ENCODE measurements at regions not wholly inside any gene's neighbourhood (a gene's known extent, or its start where the extent isn't known, plus 50 kb on each side); places are given as distances from the start of the nearest gene placed in this dataset.

DNA sequence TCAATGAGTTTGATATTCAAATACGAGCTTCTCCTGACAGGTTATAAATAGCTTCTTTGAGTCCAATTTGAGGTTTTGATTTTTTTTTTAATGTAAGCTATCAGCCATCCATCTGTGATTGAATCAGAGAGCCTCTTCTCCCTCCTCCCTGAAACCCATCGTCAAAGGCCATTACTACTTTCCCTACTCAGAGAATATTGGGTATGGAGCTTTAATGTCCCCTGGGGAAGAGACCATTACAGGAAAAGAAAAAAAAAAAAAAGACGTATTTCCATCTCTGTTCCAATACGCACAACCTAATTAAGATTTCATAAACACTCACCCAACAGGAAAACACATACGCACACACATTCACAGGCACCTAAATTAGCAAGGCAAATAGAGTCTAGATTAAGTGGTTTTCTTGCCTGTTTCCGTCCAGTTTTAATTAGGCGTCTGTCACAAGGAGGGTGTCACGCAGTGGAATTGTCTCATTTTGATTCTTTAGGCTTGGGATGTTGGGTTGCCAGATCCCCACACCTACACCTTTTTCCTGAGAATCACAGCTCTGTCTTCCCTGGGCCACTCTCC, 194.3 kb upstream of the RPL38 start:
- DNase-seq (no peak), ATAC-seq (no peak)
- Histone ChIP-seq H3K36me3 (no peaks in the 10 kb centered on the region), H3K27ac (no peak overlapping the region), H3K4me1 (no peaks in the 10 kb centered on the region), H3K9me3 (no peaks in the 10 kb centered on the region), H3K27me3 (no peaks in the 10 kb centered on the region), H3K4me3 (no peak overlapping the region)
- no peak for TF ChIP-seq POLR2A (IDR thresholded peaks at IDR 0.05)
- TF ChIP-seq, protein P1, sequence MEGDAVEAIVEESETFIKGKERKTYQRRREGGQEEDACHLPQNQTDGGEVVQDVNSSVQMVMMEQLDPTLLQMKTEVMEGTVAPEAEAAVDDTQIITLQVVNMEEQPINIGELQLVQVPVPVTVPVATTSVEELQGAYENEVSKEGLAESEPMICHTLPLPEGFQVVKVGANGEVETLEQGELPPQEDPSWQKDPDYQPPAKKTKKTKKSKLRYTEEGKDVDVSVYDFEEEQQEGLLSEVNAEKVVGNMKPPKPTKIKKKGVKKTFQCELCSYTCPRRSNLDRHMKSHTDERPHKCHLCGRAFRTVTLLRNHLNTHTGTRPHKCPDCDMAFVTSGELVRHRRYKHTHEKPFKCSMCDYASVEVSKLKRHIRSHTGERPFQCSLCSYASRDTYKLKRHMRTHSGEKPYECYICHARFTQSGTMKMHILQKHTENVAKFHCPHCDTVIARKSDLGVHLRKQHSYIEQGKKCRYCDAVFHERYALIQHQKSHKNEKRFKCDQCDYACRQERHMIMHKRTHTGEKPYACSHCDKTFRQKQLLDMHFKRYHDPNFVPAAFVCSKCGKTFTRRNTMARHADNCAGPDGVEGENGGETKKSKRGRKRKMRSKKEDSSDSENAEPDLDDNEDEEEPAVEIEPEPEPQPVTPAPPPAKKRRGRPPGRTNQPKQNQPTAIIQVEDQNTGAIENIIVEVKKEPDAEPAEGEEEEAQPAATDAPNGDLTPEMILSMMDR (IDR thresholded peaks at IDR 0.05), result no peak
- WGBS (ENCODE audit: insufficient coverage, low coverage, low lambda C conversion rate, missing lambda C conversion rate), result 47% methylated on average over 8 of the region's 8 CpGs
- intact Hi-C loops (cut with DNase I), result no loop called here

DNA sequence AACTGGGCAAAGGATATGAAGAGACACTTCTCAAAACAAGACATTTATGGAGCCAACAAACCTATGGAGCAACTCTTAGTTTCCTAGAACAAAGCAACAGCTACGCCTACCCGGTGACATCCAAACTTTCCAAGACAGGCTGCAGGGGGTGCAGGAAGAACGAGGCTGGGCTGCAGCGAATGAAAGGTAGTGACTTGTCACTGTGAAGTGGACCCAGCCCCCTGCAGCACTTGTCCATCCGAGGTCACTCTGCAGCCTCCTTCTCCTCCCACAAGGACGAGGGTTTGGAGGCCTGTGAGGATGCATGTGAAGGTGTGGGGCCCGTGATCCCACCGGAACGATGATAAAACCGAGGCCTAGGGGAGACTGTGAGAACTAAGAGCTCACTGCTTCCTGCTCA, 192.6 kb upstream of the RPL38 start:
- 42% methylated on average over 8 of the region's 10 CpGs for WGBS (ENCODE audit: insufficient coverage, low coverage, low lambda C conversion rate, missing lambda C conversion rate)
- TF ChIP-seq, protein P1 (IDR thresholded peaks at IDR 0.05), result no peak
- no peak for TF ChIP-seq POLR2A (IDR thresholded peaks at IDR 0.05)
- intact Hi-C loops (cut with DNase I), result no loop called here
- H3K9me3 ChIP-seq, result no peaks in the 10 kb centered on the region
- H3K36me3 ChIP-seq, result no peaks in the 10 kb centered on the region
- no peak for ATAC-seq
- DNase-seq, result no peak
- H3K4me3 ChIP-seq, result no peak overlapping the region
- no peak overlapping the region for H3K27ac ChIP-seq
- no peaks in the 10 kb centered on the region for H3K27me3 ChIP-seq
- no peaks in the 10 kb centered on the region for H3K4me1 ChIP-seq

DNA sequence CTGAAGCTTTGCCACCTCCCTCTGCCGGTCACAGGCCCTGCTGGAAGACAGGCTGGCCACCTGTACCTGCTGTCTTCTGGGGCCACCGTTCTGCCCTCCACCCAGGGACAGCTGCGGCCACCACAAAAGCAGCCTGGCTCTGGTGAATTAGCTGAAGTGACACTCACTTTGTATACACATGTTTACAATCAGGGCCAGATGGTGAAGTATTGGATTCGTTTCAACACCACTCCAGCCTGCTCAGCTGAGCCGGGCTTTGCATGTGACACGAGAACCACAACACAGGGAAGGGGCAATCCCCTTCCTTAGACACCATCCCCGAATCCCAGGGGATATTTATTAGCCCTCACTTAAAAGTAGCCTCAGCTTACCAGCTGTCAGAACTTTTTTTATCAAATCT, 191.5 kb upstream of the RPL38 start:
- H3K27me3 ChIP-seq, result no peaks in the 10 kb centered on the region
- H3K9me3 ChIP-seq, result no peaks in the 10 kb centered on the region
- no peak for DNase-seq
- H3K36me3 ChIP-seq, result no peaks in the 10 kb centered on the region
- no peak overlapping the region for H3K27ac ChIP-seq
- TF ChIP-seq POLR2A (IDR thresholded peaks at IDR 0.05), result no peak
- TF ChIP-seq, protein P1 (IDR thresholded peaks at IDR 0.05), result no peak
- H3K4me3 ChIP-seq, result no peak overlapping the region
- intact Hi-C loops (cut with DNase I), result no loop called here
- 4% methylated on average over 5 of the region's 7 CpGs for WGBS (ENCODE audit: insufficient coverage, low coverage, low lambda C conversion rate, missing lambda C conversion rate)
- no peaks in the 10 kb centered on the region for H3K4me1 ChIP-seq
- no peak for ATAC-seq

DNA sequence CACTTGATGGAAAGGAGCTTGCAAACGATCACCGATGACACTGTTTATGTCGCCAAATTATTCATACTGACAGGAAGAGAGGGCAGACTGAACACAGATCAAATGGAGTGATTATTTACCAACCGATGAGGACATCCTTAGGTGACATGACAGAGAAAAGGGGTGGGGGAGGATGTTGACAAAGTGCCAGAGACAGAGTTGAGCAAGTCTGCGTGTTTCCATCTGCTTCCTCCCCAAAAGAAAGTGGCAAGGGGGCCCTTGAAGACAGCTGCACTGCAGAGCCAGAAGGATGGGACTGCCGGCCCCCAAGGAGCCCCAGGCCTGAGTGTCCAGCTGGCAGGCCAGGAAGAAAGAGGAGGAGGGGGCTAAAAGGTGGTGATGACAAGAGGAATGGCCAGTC, 191.0 kb upstream of the RPL38 start:
- ATAC-seq, result no peak
- H3K4me1 ChIP-seq, result no peaks in the 10 kb centered on the region
- H3K27me3 ChIP-seq, result no peaks in the 10 kb centered on the region
- H3K27ac ChIP-seq, result no peak overlapping the region
- no peaks in the 10 kb centered on the region for H3K9me3 ChIP-seq
- no peak overlapping the region for H3K4me3 ChIP-seq
- intact Hi-C loops (cut with DNase I), result no loop called here
- no peaks in the 10 kb centered on the region for H3K36me3 ChIP-seq
- TF ChIP-seq, protein P1 (IDR thresholded peaks at IDR 0.05), result no peak
- TF ChIP-seq POLR2A (IDR thresholded peaks at IDR 0.05), result no peak
- DNase-seq, result no peak
- 5% methylated on average over 6 of the region's 6 CpGs for WGBS (ENCODE audit: insufficient coverage, low coverage, low lambda C conversion rate, missing lambda C conversion rate)

DNA sequence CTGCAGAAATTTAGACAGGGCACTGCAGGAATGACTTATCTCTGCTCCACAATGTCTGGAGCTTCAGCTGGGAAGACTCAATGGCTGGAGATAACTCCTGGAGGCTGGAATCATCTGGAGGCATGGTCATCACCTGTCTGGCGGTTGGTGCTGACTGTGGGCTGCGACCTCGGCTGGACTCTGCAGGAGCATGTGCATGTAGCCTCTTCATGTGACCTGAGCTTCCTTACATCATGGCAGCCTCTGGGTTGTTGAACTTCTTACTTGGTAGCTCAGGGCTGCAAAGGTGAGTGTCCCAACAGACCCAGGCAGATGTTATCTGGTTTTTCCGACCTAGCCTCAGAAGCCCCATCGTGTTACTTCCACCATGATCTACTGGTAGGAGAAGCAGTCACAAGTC, 188.2 kb upstream of the RPL38 start:
- intact Hi-C loops (cut with DNase I), result no loop called here
- 50% methylated on average over 2 of the region's 5 CpGs for WGBS (ENCODE audit: insufficient coverage, low coverage, low lambda C conversion rate, missing lambda C conversion rate)
- ATAC-seq, result no peak

More for the DNA sequence above, 188.2 kb upstream of the RPL38 start:
- Histone ChIP-seq H3K36me3 (no peaks in the 10 kb centered on the region), H3K27me3 (no peaks in the 10 kb centered on the region), H3K9me3 (no peaks in the 10 kb centered on the region), H3K27ac (no peak overlapping the region), H3K4me1 (no peaks in the 10 kb centered on the region), H3K4me3 (no peak overlapping the region)
- TF ChIP-seq, protein P1 (IDR thresholded peaks at IDR 0.05), result no peak
- TF ChIP-seq POLR2A (IDR thresholded peaks at IDR 0.05), result no peak
- no peak for DNase-seq

Data from right lobe of liver (tissue), 6 donors.